ENCODE measurements at regions not wholly inside any gene's neighbourhood (a gene's known extent, or its start where the extent isn't known, plus 50 kb on each side); places are given as distances from the start of the nearest gene placed in this dataset.
"Not testable (repeated sequence)": the region's sequence is repeated elsewhere in the genome, so short reads cannot be mapped to it uniquely, and the experiment has no call there.

DNA sequence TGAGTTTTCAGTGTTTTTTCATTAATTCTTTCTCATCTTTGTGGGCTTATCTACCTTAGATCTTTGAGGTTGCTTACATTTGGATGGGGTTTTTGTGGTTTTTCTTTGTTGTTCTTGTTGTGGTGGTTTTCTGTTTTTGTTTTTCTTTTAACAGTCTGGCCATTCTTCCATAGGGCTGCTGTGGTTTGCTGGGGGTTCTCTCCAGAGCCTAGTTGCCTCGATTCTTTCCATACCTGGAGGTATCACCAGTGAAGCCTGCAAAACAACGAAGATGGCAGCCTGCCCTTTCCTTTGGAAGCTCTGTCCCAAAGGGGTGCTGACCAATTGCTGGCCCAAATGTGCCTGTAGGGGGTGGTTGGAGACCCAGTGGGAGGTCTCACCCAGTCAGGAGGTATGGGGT lies 168.6 kb upstream of the CLNK start:
- 46 to 76% methylated on average over 2 of the region's 2 CpGs for WGBS, 2 donors
- H3K4me1 ChIP-seq = no peaks in the 10 kb centered on the region
- H3K27me3 ChIP-seq = no peaks in the 10 kb centered on the region
- no peak for DNase-seq (ENCODE audit: low spot score in 2 of 2)
- H3K9me3 ChIP-seq = peaks cover 0 to 9% (median 3%) of the 10 kb centered on the region in 4 donors
- no peak overlapping the region for H3K27ac ChIP-seq
- H3K4me3 ChIP-seq = no peak overlapping the region
- TF ChIP-seq, protein P1, sequence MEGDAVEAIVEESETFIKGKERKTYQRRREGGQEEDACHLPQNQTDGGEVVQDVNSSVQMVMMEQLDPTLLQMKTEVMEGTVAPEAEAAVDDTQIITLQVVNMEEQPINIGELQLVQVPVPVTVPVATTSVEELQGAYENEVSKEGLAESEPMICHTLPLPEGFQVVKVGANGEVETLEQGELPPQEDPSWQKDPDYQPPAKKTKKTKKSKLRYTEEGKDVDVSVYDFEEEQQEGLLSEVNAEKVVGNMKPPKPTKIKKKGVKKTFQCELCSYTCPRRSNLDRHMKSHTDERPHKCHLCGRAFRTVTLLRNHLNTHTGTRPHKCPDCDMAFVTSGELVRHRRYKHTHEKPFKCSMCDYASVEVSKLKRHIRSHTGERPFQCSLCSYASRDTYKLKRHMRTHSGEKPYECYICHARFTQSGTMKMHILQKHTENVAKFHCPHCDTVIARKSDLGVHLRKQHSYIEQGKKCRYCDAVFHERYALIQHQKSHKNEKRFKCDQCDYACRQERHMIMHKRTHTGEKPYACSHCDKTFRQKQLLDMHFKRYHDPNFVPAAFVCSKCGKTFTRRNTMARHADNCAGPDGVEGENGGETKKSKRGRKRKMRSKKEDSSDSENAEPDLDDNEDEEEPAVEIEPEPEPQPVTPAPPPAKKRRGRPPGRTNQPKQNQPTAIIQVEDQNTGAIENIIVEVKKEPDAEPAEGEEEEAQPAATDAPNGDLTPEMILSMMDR (IDR thresholded peaks at IDR 0.05) = no peak
- TF ChIP-seq EP300 (IDR thresholded peaks at IDR 0.05) = no peak
- TF ChIP-seq POLR2A (IDR thresholded peaks at IDR 0.05) = no peak
- no peaks in the 10 kb centered on the region for H3K36me3 ChIP-seq

DNA sequence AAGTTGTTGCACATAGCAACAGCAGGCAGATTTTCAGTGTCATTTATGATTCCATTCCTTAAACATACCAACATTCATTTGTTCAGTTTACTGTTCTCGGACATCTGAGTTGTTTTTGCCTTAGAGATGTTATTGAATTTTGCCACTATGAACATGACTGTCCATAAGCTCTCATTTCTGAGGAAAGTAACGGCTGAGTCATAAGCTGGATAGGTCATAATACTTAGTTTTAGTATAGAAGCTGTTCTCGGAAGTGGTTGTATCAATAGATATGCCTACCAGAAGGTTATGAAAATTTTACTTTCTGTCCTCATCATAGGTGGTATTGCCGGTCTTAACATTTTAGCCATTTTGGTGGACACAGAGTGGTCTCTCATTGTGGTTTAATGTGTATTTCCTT lies 157.1 kb upstream of the CLNK start:
- DNase-seq (ENCODE audit: low spot score in 2 of 2) = no peak
- 87 to 89% methylated on average over 4 of the region's 4 CpGs for WGBS, 2 donors
- H3K27me3 ChIP-seq = no peaks in the 10 kb centered on the region
- H3K36me3 ChIP-seq = no peaks in the 10 kb centered on the region
- TF ChIP-seq, protein P1 (IDR thresholded peaks at IDR 0.05) = no peak
- TF ChIP-seq EP300 (IDR thresholded peaks at IDR 0.05) (no peak), POLR2A (IDR thresholded peaks at IDR 0.05) (no peak)
- H3K9me3 ChIP-seq = no peaks in the 10 kb centered on the region
- no peak overlapping the region for H3K4me3 ChIP-seq
- H3K27ac ChIP-seq = no peak overlapping the region
- no peaks in the 10 kb centered on the region for H3K4me1 ChIP-seq

DNA sequence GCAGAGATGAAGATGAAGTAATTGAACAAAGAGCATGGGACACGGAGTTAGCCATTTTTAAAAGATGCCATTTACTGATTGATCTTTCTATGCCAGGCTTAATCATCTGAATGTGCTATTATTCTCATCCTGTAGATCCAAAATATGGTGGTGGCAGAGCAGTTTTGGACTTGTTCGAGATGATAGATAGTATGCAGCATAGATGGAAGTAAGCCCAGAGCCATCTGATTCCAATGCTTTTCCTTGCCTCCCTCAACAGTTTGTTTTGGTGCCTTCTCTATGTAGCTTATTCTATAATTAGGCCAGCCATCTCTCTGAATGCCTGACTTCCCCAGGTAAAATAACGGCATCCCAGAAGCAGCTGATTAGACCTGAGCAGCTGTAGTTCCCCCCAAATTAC lies 152.6 kb upstream of the CLNK start:
- no peaks in the 10 kb centered on the region for H3K4me1 ChIP-seq
- no peak overlapping the region for H3K27ac ChIP-seq
- DNase-seq (ENCODE audit: low spot score in 2 of 2) = no peak
- WGBS, 2 donors = 86 to 92% methylated on average over 3 of the region's 3 CpGs
- H3K27me3 ChIP-seq = no peaks in the 10 kb centered on the region
- TF ChIP-seq EP300 (IDR thresholded peaks at IDR 0.05) = no peak
- TF ChIP-seq, protein P1 (IDR thresholded peaks at IDR 0.05) = no peak
- H3K9me3 ChIP-seq = no peaks in the 10 kb centered on the region
- H3K4me3 ChIP-seq = no peak overlapping the region
- no peaks in the 10 kb centered on the region for H3K36me3 ChIP-seq

DNA sequence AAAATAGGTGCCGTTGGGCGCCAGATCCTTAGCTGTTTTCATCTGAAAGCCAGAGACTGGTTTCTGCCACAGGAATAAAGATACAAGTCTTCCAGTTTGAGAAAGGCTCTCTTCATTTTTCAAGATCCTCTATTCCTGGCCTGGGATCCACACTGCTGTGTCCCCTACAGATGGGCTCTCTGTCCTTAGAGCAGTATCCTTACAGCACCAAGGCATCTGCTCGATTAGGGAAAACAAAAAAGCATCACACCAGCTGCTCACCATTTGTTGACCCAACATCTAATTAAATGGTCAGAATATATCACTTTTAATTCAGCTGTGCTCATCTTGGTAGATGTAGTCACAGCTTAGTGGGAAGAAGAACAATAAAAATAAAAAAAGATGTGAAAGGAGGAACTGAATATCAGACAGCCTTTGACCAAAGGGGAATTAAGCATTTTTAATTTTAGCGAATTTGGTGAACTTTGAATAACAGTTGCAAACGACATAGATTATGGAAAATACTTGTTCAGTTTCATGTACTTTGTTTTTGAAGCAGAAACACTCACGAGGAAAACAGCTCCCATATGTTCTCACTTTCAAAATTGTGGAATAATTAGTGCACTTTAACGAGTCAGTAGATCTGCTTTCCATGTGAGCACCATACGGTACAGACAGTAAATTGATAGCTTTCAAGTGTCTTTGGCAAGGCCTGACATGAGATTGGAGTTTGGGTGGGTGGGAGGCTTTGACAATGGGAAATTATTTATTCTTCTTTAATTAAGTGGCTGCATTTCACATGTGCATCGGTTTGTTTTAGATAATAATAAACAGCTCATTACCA lies 148.4 kb upstream of the CLNK start:
- no peaks in the 10 kb centered on the region for H3K4me1 ChIP-seq
- no peak overlapping the region for H3K27ac ChIP-seq
- no peaks in the 10 kb centered on the region for H3K27me3 ChIP-seq
- no peaks in the 10 kb centered on the region for H3K36me3 ChIP-seq
- H3K9me3 ChIP-seq = no peaks in the 10 kb centered on the region
- 68 to 70% methylated on average over 9 of the region's 9 CpGs for WGBS, 2 donors
- TF ChIP-seq POLR2A (IDR thresholded peaks at IDR 0.05) = no peak
- TF ChIP-seq EP300 (IDR thresholded peaks at IDR 0.05) = no peak
- TF ChIP-seq, protein P1 (IDR thresholded peaks at IDR 0.05) = no peak
- DNase-seq (ENCODE audit: low spot score in 2 of 2) = no peak
- no peak overlapping the region for H3K4me3 ChIP-seq

DNA sequence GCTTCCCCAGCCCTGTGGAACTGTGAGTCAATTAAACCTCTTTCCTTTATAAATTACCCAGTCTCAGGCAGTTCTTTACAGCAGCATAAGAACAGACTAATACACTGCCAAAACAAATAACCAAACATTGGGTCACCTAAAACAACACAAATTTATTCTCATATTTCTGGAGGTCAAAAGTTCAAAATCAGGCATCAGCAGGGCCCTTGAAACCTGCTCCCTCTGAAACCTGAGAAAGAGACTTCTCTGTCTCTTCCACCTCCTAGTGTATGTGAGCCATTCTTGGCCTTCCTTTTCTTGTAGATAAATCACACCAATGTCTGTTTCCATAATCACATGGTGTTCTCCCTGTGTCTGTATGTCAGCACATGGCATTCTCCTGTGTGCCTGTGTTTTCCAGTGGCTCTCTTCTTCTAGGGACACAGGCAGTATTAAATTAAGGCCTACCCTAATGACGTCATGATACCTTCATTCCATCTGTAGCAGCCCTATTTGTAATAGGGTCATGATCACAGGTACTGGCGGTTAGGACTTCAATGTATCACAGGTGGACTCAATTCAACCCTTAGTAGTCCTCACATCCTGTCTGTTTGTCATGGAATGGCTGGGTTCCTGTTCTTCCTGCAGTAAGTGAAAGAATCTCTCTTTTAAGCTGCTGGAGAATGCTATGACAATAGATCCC lies 147.3 kb upstream of the CLNK start:
- 91 to 93% methylated on average over 2 of the region's 2 CpGs for WGBS, 2 donors
- no peaks in the 10 kb centered on the region for H3K4me1 ChIP-seq
- no peak for DNase-seq (ENCODE audit: low spot score in 2 of 2)
- no peaks in the 10 kb centered on the region for H3K9me3 ChIP-seq
- TF ChIP-seq, protein P1 (IDR thresholded peaks at IDR 0.05) = no peak
- no peak for TF ChIP-seq EP300 (IDR thresholded peaks at IDR 0.05)
- no peak for TF ChIP-seq POLR2A (IDR thresholded peaks at IDR 0.05)
- H3K27me3 ChIP-seq = no peaks in the 10 kb centered on the region
- no peak overlapping the region for H3K27ac ChIP-seq
- no peaks in the 10 kb centered on the region for H3K36me3 ChIP-seq
- H3K4me3 ChIP-seq = no peak overlapping the region

DNA sequence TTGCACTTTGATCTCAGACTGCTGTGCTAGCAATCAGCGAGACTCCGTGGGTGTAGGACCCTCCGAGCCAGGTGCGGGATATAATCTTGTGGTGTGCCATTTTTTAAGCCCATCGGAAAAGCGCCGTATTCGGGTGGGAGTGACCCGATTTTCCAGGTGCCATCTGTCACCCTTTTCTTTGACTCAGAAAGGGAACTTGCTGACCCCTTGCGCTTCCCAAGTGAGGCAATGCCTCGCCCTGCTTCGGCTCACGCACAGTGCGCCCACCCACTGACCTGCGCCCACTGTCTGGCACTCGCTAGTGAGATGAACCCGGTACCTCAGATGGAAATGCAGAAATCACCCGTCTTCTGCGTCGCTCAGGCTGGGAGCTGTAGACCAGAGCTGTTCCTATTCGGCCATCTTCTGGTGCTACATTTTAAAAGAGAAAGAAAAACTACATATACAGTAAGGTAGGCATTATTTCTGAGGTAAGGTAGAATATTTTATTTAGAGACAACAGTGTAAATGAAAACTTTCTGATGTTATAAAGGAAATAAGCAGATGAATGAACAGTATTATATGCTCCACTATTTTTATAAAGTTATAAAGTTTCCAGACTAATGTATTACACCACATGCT lies 144.5 kb upstream of the CLNK start:
- H3K4me1 ChIP-seq; DNase-seq (ENCODE audit: low spot score in 2 of 2); H3K27ac ChIP-seq; H3K27me3 ChIP-seq; H3K9me3 ChIP-seq; H3K36me3 ChIP-seq; H3K4me3 ChIP-seq: not testable (repeated sequence)
- 96 to 98% methylated on average over 21 of the region's 21 CpGs for WGBS, 2 donors

Measured in tibial nerve (tissue), 4 donors.